H1 (cell line): ENCODE measurements at regions not wholly inside any gene's neighbourhood (a gene's known extent, or its start where the extent isn't known, plus 50 kb on each side); places are given as distances from the start of the nearest gene placed in this dataset.
"Not testable (repeated sequence)": the region's sequence is repeated elsewhere in the genome, so short reads cannot be mapped to it uniquely, and the experiment has no call there.

Experiments
- CTCF ChIA-PET: fragments of 300-600 bp; sonication (Branson Sonifier 250); formaldehyde crosslinking; loops from one replicate; lab custom pipeline; 2021; ENCODE audit not compliant: partially characterized antibody; lab: Charles Lee
- POLR2A ChIA-PET: fragments of 300-600 bp; sonication (Branson Sonifier 250); formaldehyde crosslinking; loops from one replicate; lab custom pipeline; 2021; ENCODE audit warnings: inconsistent platforms; ENCODE audit not compliant: partially characterized antibody; lab: Charles Lee
- DNase-seq, 2 experiments: peaks; one replicate each; pipeline versions ENCODE4 v3.0.0 to v3.0.0-alpha.2; 2010 to 2022; ENCODE audit warnings: low spot score in 2 of 2, low read depth in 1 of 2, mixed read lengths in 1 of 2
- FAIRE-seq: peaks from 2 replicates; lab custom pipeline; 2011; peaks lifted over from hg19 to GRCh38; lab: Jason Lieb, UNC
- H2AFZ ChIP-seq: 2 replicates; pipeline ENCODE4 v1.8.1; 2012; ENCODE audit warnings: low read length, inconsistent platforms
- H2AK5ac ChIP-seq: 2 replicates; pipeline ENCODE4 v1.6.1; 2013; ENCODE audit warnings: low read depth, low read length
- H2BK120ac ChIP-seq: replicated peaks from 2 replicates; pipeline ENCODE3; 2013; ENCODE audit warnings: low read depth, low read length, inconsistent platforms
- H2BK12ac ChIP-seq: 2 replicates; pipeline ENCODE4 v1.6.1; 2013; ENCODE audit warnings: low read depth, low read length
- H2BK15ac ChIP-seq: 2 replicates; pipeline ENCODE4 v1.6.1; 2013; ENCODE audit warnings: low read length
- H2BK20ac ChIP-seq: 2 replicates; pipeline ENCODE4 v1.6.1; 2013; ENCODE audit warnings: low read length
- H2BK5ac ChIP-seq: 2 replicates; pipeline ENCODE4 v1.6.1; 2013; ENCODE audit warnings: low read depth, low read length
- H3K14ac ChIP-seq: 2 replicates; pipeline ENCODE4 v1.6.1; 2013; ENCODE audit warnings: inconsistent platforms; ENCODE audit not compliant: insufficient read length
- H3K18ac ChIP-seq: 2 replicates; pipeline ENCODE4 v1.6.1; 2013; ENCODE audit warnings: low read length; ENCODE audit errors: extremely low read depth
- H3K23ac ChIP-seq: 2 replicates; pipeline ENCODE4 v1.6.1; 2013; ENCODE audit warnings: inconsistent platforms; ENCODE audit not compliant: insufficient read length
- H3K23me2 ChIP-seq: 2 replicates; pipeline ENCODE4 v1.6.1; 2013; ENCODE audit warnings: low read depth, low read length
- H3K27ac ChIP-seq: 2 replicates; pipeline ENCODE4 v1.6.1; 2011; ENCODE audit warnings: low read depth, low read length, inconsistent platforms
- H3K27me3 ChIP-seq, 4 experiments: replicated peaks in 1 of 4; 1 replicate in 1 of 4; 2 replicates in 3 of 4; pipeline versions ENCODE4 v1.6.1 to v1.8.1; 2011 to 2013; ENCODE audit warnings: low read length in 3 of 4, mild to moderate bottlenecking in 3 of 4, inconsistent platforms in 2 of 4, mixed read lengths in 2 of 4, moderate library complexity in 1 of 4; ENCODE audit not compliant: control insufficient read depth in 3 of 4, insufficient read depth in 3 of 4; ENCODE audit errors: extremely low read depth in 1 of 4
- H3K36me3 ChIP-seq, 4 experiments: 2 replicates each; pipeline versions ENCODE4 v1.6.1 to v1.8.1; 2011 to 2013; ENCODE audit warnings: mild to moderate bottlenecking in 4 of 4, low read length in 3 of 4, moderate library complexity in 2 of 4, control low read depth in 1 of 4, inconsistent platforms in 1 of 4; ENCODE audit not compliant: insufficient read depth in 4 of 4, control insufficient read depth in 2 of 4
- H3K4ac ChIP-seq: replicated peaks from 2 replicates; pipeline ENCODE3; 2013; ENCODE audit warnings: low read length, low read depth, mixed read lengths, inconsistent platforms; ENCODE audit not compliant: insufficient read length
- H3K4me1 ChIP-seq, 4 experiments: replicated peaks in 1 of 4; 1 replicate in 1 of 4; 2 replicates in 3 of 4; pipeline versions ENCODE4 v1.6.1 to v1.8.1; 2011 to 2013; ENCODE audit warnings: low read length in 3 of 4, inconsistent platforms in 2 of 4, mixed read lengths in 1 of 4; ENCODE audit not compliant: insufficient read depth in 4 of 4, control insufficient read depth in 3 of 4
- H3K4me2 ChIP-seq, 2 experiments: 2 replicates each; pipeline versions ENCODE4 v1.6.1 to v1.8.1; 2011 to 2013; ENCODE audit warnings: low read depth in 2 of 2, low read length in 2 of 2, control low read depth in 1 of 2, inconsistent platforms in 1 of 2, mild to moderate bottlenecking in 1 of 2; ENCODE audit not compliant: insufficient read depth in 1 of 2
- H3K4me3 ChIP-seq, 4 experiments: fragments of 200-600, 300-600 bp in 1 of 4; sonication (generic), shearing (Covaris generic), sonication (Bioruptor Twin) in 1 of 4; 2 replicates each; pipeline versions ENCODE4 v1.5.1 to v1.8.1; 2011 to 2016; ENCODE audit warnings: low read length in 4 of 4, low read depth in 3 of 4, control low read depth in 2 of 4, inconsistent platforms in 2 of 4, mild to moderate bottlenecking in 2 of 4, mixed read lengths in 1 of 4, moderate library complexity in 1 of 4; ENCODE audit not compliant: insufficient read depth in 2 of 4; ENCODE audit errors: extremely low read depth in 1 of 4
- H3K56ac ChIP-seq: replicated peaks from 2 replicates; pipeline ENCODE3; 2013; ENCODE audit warnings: low read depth, mild to moderate bottlenecking, mixed read lengths, low read length, inconsistent platforms; ENCODE audit not compliant: insufficient read length
- H3K79me1 ChIP-seq: 2 replicates; pipeline ENCODE4 v1.6.1; 2013; ENCODE audit warnings: low read depth, low read length, control low read depth
- H3K79me2 ChIP-seq, 2 experiments: 2 replicates each; pipeline versions ENCODE4 v1.6.1 to v1.8.1; 2012 to 2013; ENCODE audit warnings: low read length in 2 of 2, mild to moderate bottlenecking in 2 of 2, inconsistent platforms in 1 of 2; ENCODE audit not compliant: insufficient read depth in 2 of 2, control insufficient read depth in 1 of 2
- H3K9ac ChIP-seq, 4 experiments: replicated peaks in 1 of 4; 1 replicate in 1 of 4; 2 replicates in 3 of 4; pipeline versions ENCODE4 v1.6.1 to v1.8.1; 2011 to 2013; ENCODE audit warnings: low read depth in 3 of 4, low read length in 3 of 4, control low read depth in 2 of 4, mild to moderate bottlenecking in 2 of 4, moderate library complexity in 2 of 4, inconsistent platforms in 1 of 4; ENCODE audit errors: extremely low read depth in 1 of 4
- H3K9me3 ChIP-seq, 2 experiments: 2 replicates each; pipeline versions ENCODE4 v1.6.1 to v1.8.1; 2012 to 2013; ENCODE audit warnings: mild to moderate bottlenecking in 2 of 2, moderate library complexity in 2 of 2, control low read depth in 1 of 2, inconsistent platforms in 1 of 2, low read depth in 1 of 2, low read length in 1 of 2, mixed read lengths in 1 of 2; ENCODE audit not compliant: insufficient read depth in 2 of 2
- H4K20me1 ChIP-seq, 2 experiments: replicated peaks in 1 of 2; 2 replicates each; pipeline versions ENCODE3 to v1.8.1; 2011 to 2013; ENCODE audit warnings: inconsistent platforms in 2 of 2, low read length in 2 of 2, mild to moderate bottlenecking in 1 of 2; ENCODE audit not compliant: insufficient read depth in 2 of 2, control insufficient read depth in 1 of 2
- H4K5ac ChIP-seq: 2 replicates; pipeline ENCODE4 v1.6.1; 2013; ENCODE audit warnings: low read length, low read depth, mixed read lengths, inconsistent platforms; ENCODE audit not compliant: insufficient read length
- H4K8ac ChIP-seq: 2 replicates; pipeline ENCODE4 v1.8.0; 2013; ENCODE audit warnings: mild to moderate bottlenecking, moderate library complexity, low read length, inconsistent platforms; ENCODE audit not compliant: insufficient read depth; ENCODE audit errors: extremely low read depth
- H4K91ac ChIP-seq: replicated peaks from 2 replicates; pipeline ENCODE3; 2013; ENCODE audit warnings: low read length, mixed read lengths, inconsistent platforms; ENCODE audit not compliant: insufficient read length
- WGBS, 2 experiments: shearing (Covaris generic) in 1 of 2; methylation state at CpG; one replicate each; pipeline versions ENCODE4 v1.1.6 to v1.1.7; 2013 to 2015; ENCODE audit warnings: low lambda C conversion rate in 2 of 2, mixed read lengths in 2 of 2, inconsistent platforms in 1 of 2, low coverage in 1 of 2, missing lambda C conversion rate in 1 of 2; ENCODE audit not compliant: insufficient replicate concordance in 2 of 2, insufficient coverage in 1 of 2, insufficient read length in 1 of 2; ENCODE audit errors: extremely low coverage in 1 of 2, missing lambda C conversion rate in 1 of 2; 5-methylcytosine and 5-hydroxymethylcytosine counted together

GRCh38 chr6:105853979-105854378 is 232.2 kb upstream of the PRDM1 start:
- H3K23ac ChIP-seq, CTCF ChIA-PET, H4K20me1 ChIP-seq, H3K9ac ChIP-seq, H3K79me2 ChIP-seq, DNase-seq, H2BK120ac ChIP-seq, H3K79me1 ChIP-seq, H4K8ac ChIP-seq, POLR2A ChIA-PET, H3K4ac ChIP-seq, H3K18ac ChIP-seq, H4K91ac ChIP-seq, H2AK5ac ChIP-seq, H3K4me3 ChIP-seq, H2BK5ac ChIP-seq, H3K4me2 ChIP-seq, H4K5ac ChIP-seq, H3K36me3 ChIP-seq, H3K14ac ChIP-seq, H3K23me2 ChIP-seq, H2BK15ac ChIP-seq, H3K27me3 ChIP-seq, FAIRE-seq, H3K27ac ChIP-seq, H3K56ac ChIP-seq, H2BK20ac ChIP-seq, H2AFZ ChIP-seq, H3K4me1 ChIP-seq, H2BK12ac ChIP-seq: not testable (repeated sequence)
- H3K9me3 ChIP-seq = peaks cover 0 to 11% of the 10 kb centered on the region in 2 experiments; a peak in 1 of 4 replicates
- 95% methylated on average over 4 of the region's 33 CpGs; no CpG with 5 or more reads in 1 of the 2 experiments for WGBS, 2 experiments
